ENCODE measurements at regions not wholly inside any gene's neighbourhood (a gene's known extent, or its start where the extent isn't known, plus 50 kb on each side); places are given as distances from the start of the nearest gene placed in this dataset.

GRCh38 chr13:68027306-68027705 lies 797.2 kb upstream of the PCDH9 start:
- Histone ChIP-seq H2AFZ (ENCODE audit: low read depth) (no peak overlapping the region), H3K36me3 (ENCODE audit: insufficient read depth) (no peaks in the 10 kb centered on the region), H3K4me3 (IDR thresholded peaks at IDR 0.05; ENCODE audit: insufficient read depth, low read depth, low read length) (no peak overlapping the region), H3K27ac (no peak overlapping the region), H3K27me3 (ENCODE audit: insufficient read depth, low read depth) (no peaks in the 10 kb centered on the region), H3K79me2 (ENCODE audit: insufficient read depth, low read depth) (no peaks in the 10 kb centered on the region), H3K9ac (no peak overlapping the region), H3K4me1 (ENCODE audit: low read depth, poor library complexity, severe bottlenecking) (no peaks in the 10 kb centered on the region), H3K4me2 (no peak overlapping the region), H4K20me1 (ENCODE audit: insufficient read depth) (no peaks in the 10 kb centered on the region)
- TF ChIP-seq, protein P1, sequence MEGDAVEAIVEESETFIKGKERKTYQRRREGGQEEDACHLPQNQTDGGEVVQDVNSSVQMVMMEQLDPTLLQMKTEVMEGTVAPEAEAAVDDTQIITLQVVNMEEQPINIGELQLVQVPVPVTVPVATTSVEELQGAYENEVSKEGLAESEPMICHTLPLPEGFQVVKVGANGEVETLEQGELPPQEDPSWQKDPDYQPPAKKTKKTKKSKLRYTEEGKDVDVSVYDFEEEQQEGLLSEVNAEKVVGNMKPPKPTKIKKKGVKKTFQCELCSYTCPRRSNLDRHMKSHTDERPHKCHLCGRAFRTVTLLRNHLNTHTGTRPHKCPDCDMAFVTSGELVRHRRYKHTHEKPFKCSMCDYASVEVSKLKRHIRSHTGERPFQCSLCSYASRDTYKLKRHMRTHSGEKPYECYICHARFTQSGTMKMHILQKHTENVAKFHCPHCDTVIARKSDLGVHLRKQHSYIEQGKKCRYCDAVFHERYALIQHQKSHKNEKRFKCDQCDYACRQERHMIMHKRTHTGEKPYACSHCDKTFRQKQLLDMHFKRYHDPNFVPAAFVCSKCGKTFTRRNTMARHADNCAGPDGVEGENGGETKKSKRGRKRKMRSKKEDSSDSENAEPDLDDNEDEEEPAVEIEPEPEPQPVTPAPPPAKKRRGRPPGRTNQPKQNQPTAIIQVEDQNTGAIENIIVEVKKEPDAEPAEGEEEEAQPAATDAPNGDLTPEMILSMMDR (conservative IDR thresholded peaks at IDR 0.05; ENCODE audit: low read depth, low read length), result no peak

GRCh38 chr13:68026077-68026476 lies 795.9 kb upstream of the PCDH9 start:
- H3K27ac ChIP-seq, result no peak overlapping the region
- no peaks in the 10 kb centered on the region for H3K4me1 ChIP-seq (ENCODE audit: low read depth, poor library complexity, severe bottlenecking)
- H3K9ac ChIP-seq, result no peak overlapping the region
- TF ChIP-seq, protein P1 (conservative IDR thresholded peaks at IDR 0.05; ENCODE audit: low read depth, low read length), result no peak
- H3K4me2 ChIP-seq, result no peak overlapping the region
- H3K36me3 ChIP-seq (ENCODE audit: insufficient read depth), result no peaks in the 10 kb centered on the region
- no peak overlapping the region for H2AFZ ChIP-seq (ENCODE audit: low read depth)
- no peaks in the 10 kb centered on the region for H3K27me3 ChIP-seq (ENCODE audit: insufficient read depth, low read depth)
- no peaks in the 10 kb centered on the region for H4K20me1 ChIP-seq (ENCODE audit: insufficient read depth)
- H3K4me3 ChIP-seq (IDR thresholded peaks at IDR 0.05; ENCODE audit: insufficient read depth, low read depth, low read length), result no peak overlapping the region
- H3K79me2 ChIP-seq (ENCODE audit: insufficient read depth, low read depth), result no peaks in the 10 kb centered on the region

- Histone ChIP-seq H3K36me3 (ENCODE audit: insufficient read depth) (no peaks in the 10 kb centered on the region), H4K20me1 (ENCODE audit: insufficient read depth) (no peaks in the 10 kb centered on the region), H3K27me3 (ENCODE audit: insufficient read depth, low read depth) (no peaks in the 10 kb centered on the region), H3K27ac (no peak overlapping the region), H2AFZ (ENCODE audit: low read depth) (no peak overlapping the region), H3K4me2 (no peak overlapping the region), H3K79me2 (ENCODE audit: insufficient read depth, low read depth) (no peaks in the 10 kb centered on the region), H3K4me3 (IDR thresholded peaks at IDR 0.05; ENCODE audit: insufficient read depth, low read depth, low read length) (no peak overlapping the region), H3K9ac (no peak overlapping the region), H3K4me1 (ENCODE audit: low read depth, poor library complexity, severe bottlenecking) (no peaks in the 10 kb centered on the region)
- TF ChIP-seq, protein P1 (conservative IDR thresholded peaks at IDR 0.05; ENCODE audit: low read depth, low read length), result no peak
Observed at GRCh38 chr13:68025604-68026003, 795.5 kb upstream of the PCDH9 start.

GRCh38 chr13:68023838-68024581 lies 793.9 kb upstream of the PCDH9 start:
- Histone ChIP-seq H3K79me2 (ENCODE audit: insufficient read depth, low read depth) (no peaks in the 10 kb centered on the region), H4K20me1 (ENCODE audit: insufficient read depth) (no peaks in the 10 kb centered on the region), H2AFZ (ENCODE audit: low read depth) (no peak overlapping the region), H3K9ac (no peak overlapping the region), H3K4me3 (IDR thresholded peaks at IDR 0.05; ENCODE audit: insufficient read depth, low read depth, low read length) (no peak overlapping the region), H3K27ac (no peak overlapping the region), H3K4me1 (ENCODE audit: low read depth, poor library complexity, severe bottlenecking) (no peaks in the 10 kb centered on the region), H3K36me3 (ENCODE audit: insufficient read depth) (no peaks in the 10 kb centered on the region), H3K4me2 (no peak overlapping the region), H3K27me3 (ENCODE audit: insufficient read depth, low read depth) (no peaks in the 10 kb centered on the region)
- TF ChIP-seq, protein P1 (conservative IDR thresholded peaks at IDR 0.05; ENCODE audit: low read depth, low read length), result no peak
